Suprapubic skin (tissue), 4 donors: ENCODE measurements at regions not wholly inside any gene's neighbourhood (a gene's known extent, or its start where the extent isn't known, plus 50 kb on each side); places are given as distances from the start of the nearest gene placed in this dataset.

Source experiments
- CTCF ChIP-seq, 2 donors: fragments of 200-600 bp in 1 of 2; fragments of 450-650 bp in 1 of 2; sonication (generic) in 1 of 2; IDR thresholded peaks; one replicate each; pipeline ENCODE4 v1.5.1; 2016 to 2019; ENCODE audit warnings: antibody characterized with exemption in 2 of 2, mild to moderate bottlenecking in 1 of 2, moderate library complexity in 1 of 2
- EP300 ChIP-seq: sonication (generic); formaldehyde crosslinking; IDR thresholded peaks from one replicate; pipeline ENCODE4 v1.6.1; 2017; ENCODE audit warnings: antibody characterized with exemption
- POLR2A ChIP-seq, 2 donors: fragments of 450-650 bp; IDR thresholded peaks; one replicate each; pipeline ENCODE4 v1.6.1; 2017; ENCODE audit warnings: antibody characterized with exemption in 2 of 2, mild to moderate bottlenecking in 2 of 2, moderate library complexity in 2 of 2
- POLR2AphosphoS5 ChIP-seq, 3 donors: sonication (generic); formaldehyde crosslinking; IDR thresholded peaks; one replicate each; pipeline ENCODE4 v1.6.1; 2017; ENCODE audit warnings: antibody characterized with exemption in 3 of 3

- TF ChIP-seq CTCF (IDR thresholded peaks at IDR 0.05) = no peak
- TF ChIP-seq EP300 = no peak
- TF ChIP-seq POLR2A (IDR thresholded peaks at IDR 0.05) = no peak
- no peak for TF ChIP-seq POLR2AphosphoS5 (IDR thresholded peaks at IDR 0.05)
Observed at GRCh38 chr1:198096390-198096789, 60.4 kb upstream of the NEK7 start.
